ENCODE measurements at regions not wholly inside any gene's neighbourhood (a gene's known extent, or its start where the extent isn't known, plus 50 kb on each side); places are given as distances from the start of the nearest gene placed in this dataset.
"Not testable (repeated sequence)": the region's sequence is repeated elsewhere in the genome, so short reads cannot be mapped to it uniquely, and the experiment has no call there.

DNA sequence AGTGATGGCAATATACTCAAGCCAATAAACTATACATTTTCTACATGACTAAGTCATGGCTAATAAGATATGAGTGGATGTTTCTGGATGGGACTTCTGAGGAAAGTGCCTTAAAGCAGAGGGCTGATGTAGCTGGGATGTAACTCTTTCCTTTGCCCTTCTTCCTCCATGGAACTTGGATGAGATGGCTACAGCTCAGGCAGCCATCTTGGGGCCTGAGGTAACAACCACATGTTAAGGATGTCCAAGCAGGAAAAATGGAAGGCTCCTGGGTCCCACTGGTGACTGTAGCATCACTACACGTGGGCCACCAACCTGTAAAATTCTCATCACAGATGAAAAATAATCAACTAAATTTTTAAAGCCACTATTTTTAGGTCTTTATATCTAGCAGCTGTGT lies 54.4 kb upstream of the GRIP1 start:
- no peak for DNase-seq

GRCh38 chr12:66733839-66734238 lies 55.0 kb upstream of the GRIP1 start:
- DNase-seq = no peak

GRCh38 chr12:66735275-66735674 lies 56.4 kb upstream of the GRIP1 start:
- no peak for DNase-seq

DNA sequence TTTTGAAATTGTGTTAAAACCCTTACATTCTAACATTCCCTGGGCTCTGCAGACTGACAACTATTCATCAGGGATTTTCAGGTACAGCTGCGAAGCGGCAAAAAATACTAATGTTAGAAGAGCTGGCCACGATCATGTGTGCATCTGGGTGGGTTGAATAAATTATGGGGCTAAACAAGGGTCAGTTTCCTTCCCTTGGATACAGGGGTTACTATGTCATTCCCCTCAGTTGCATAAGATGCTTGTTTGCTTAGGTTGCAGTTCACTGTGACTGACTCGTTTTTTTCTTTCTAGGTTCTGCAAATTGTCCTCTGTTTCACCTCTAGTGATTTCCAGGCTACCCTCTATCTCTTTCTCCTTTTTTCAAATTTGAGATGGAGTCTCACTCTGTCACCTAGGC lies 58.1 kb upstream of the GRIP1 start:
- no peak for DNase-seq

DNA sequence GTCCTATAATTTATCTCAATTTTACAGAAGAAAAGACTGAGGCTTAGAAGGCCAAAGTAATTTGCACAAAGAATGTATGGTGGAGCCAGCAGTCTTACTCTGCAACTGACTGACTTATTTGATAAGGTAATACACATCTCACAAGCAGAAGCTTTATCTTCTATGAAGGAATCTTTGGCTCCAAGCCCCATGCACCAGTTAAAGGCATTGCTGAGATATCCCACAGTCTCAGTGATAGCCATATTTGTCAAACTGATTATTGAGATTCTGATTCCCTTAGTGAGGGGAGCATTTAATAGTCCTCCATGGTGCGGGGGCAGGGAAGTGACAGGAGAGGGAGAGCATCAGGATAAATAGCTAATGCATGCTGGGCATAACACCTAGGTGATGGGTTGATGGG lies 60.4 kb upstream of the GRIP1 start:
- DNase-seq = no peak

DNA sequence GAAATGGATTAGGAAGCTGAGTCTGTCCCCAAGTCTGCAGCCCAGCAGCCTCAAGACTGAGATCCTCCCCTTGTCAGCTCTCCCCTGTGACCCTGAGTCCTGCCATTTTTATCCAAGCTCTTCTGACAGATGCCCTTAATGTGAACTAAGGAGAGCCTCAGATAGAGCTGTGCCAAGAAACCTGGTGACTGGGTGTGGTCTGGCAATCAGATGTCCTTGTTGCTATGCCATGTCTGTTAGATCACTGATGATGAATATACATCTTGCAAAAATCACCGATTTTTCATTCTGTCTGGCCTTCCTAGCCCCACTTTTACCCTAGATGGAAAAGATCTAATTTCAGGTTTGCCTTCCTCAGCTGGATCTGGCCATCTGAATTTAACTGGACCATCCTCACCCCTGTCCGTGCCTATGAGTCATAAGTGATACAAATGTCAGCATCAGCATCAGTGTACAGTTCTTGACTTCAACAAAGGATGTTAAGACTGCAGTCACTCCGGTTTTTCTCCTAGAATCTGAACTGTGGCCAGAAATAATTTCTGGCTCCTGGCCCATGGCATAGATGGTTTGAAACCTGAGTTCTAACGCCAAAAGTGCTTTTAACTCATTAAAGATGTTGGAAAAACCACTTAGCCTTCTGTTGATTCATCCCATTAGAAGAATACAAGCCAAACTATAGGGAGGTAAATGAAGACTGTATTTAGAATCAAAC lies 61.2 kb upstream of the GRIP1 start:
- DNase-seq = no peak

DNA sequence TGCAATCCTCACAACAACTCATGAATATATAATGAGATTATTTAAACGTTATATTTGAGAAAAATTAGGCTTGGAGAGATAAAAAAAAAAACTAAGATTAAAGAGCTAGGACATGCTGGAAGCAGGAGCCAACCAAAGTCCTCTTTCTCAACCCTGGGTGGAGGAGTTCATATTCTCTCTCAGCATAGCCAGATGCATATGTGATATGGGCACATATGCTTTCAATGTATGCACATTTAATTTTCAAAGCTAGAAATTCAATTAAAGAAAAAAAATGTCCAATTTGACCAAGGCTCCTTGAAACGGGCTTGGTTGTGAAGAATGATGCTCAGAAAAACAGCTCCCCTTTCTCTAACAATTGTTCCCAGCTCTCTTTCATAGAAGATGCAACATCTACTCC lies 61.9 kb upstream of the GRIP1 start:
- DNase-seq = no peak

DNA sequence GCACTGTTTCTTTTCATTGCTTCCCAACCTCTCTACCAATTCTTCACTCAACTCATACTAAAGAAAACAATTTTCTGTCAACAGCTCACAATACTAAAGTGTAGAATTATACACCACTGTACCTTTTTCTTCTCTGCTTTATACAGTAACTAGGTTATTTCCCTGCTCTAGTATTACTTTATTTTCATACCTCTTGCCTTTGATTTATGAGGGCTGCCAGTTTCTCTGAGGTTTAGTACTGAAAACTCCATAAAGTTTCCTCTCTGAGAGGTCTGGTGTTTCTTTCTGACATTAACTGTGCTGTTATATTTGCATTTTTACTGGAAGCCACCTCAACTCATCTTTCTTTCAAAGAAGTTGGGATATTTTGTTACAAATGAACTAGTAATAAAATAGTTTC lies 63.0 kb upstream of the GRIP1 start:
- no peak for DNase-seq

DNA sequence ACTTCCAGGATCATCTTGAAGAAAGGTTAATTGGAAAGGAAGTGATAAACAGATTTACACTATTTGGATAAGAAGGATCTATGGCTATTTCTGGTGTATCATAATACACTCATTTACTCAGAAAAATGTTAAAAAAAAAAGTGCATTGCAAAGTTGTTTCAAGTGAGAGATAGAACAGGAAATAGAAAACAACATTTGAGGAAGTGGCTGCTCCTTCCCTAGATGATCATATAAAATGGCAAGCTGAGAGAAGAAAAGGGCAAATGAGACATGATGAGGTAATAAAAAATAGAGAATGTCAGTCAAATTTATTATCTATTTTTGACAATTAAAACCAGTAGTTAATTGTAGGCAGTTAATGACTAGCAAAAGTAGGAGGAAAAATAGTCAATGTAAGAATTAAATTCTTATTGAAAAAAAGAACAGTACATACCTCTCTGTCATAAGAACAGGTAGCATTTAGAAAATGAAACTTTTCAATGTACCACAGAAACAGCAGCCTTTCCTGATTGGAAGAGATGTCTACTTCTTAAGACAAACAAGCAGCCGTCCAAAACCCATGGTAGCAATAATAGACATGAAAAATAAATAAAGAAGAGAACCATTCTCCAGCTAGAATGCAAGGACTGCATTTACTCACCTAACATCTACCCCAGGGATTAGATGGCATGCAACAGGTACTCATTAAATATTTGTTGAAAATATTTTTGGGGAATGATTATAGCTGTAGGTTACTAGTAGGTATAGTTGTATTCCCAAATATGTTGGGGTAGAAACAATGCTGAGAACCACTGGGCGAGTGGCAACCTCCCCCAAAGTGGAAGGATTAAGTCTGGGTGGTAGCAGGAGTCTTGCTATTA lies 63.9 kb upstream of the GRIP1 start:
- DNase-seq = no peak

DNA sequence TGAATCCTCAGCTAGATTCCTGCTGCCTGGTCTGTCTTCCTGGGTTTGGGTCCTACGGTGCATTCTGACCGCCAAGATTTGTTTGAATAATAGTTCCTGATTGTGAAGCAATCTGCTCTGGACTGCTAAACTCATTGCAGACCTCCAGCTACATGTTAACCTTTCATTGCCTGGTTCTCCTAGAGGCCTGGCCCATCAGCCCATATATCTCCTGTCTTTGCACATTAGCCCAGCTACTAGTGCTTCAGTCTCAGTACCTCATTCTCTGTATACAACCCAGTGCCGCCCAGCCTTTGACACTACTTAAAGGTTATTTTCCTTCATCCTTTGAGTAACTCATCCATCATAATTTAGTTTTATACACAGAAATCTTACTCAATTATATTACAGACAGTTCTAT lies 65.6 kb upstream of the GRIP1 start:
- DNase-seq = no peak

- no peak for DNase-seq
These were observed 66.1 kb upstream of the GRIP1 start for GRCh38 chr12:66744956-66745383.

DNA sequence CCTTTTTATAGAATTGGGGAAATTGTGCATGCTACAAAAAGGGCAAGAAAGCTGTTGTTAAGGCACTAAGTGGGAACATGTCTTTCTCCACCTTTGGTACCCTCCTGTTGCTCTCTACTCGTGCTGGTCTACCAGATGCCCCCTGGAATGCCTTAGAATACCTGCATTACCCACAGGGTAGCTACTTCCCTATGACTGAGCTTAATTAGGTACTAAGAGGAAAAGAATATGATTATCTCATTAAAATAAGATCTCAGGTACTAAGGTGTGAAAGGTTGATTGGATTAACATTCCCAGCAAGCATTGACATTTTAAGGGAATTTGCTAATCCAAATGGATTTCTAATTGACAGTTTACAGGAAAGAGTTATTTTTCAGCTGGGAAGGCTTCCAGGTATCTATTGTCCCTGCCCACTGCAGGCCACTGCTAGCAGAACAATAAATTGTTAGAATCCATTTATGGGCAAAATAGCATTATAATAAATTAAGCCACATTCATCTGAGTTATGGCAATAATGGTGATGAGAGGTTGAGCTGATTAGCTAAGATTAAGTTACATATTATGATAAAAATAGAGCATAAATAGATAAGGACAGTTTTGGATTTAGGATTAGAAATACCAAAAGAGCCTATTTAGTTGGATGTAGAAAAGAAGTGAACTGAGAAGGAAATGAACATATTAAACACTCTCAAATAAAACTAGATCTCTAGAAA lies 67.8 kb upstream of the GRIP1 start:
- no peak for DNase-seq

GRCh38 chr12:66751432-66752113 lies 72.7 kb upstream of the GRIP1 start:
- no peak for DNase-seq

DNA sequence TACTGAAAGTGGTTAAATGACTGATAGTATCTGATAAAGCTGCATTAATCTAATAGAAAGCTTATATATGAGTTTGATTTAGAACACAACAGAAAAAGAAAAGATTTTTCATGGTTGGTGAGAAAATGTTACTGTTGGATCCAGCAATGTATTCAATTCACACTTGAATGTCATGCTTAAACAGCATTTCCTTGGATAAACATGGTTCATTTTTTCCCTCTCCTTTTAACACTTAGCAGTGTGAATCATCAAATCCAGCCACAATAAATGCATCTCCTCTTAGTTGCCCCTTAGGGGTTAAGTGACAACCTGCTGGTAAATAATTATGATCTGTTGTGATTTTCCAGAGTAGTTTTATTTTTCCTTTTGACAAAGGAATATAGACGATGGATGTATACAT lies 74.9 kb upstream of the GRIP1 start:
- DNase-seq = no peak

GRCh38 chr12:66755727-66756395 lies 77.0 kb upstream of the GRIP1 start:
- DNase-seq = no peak

DNA sequence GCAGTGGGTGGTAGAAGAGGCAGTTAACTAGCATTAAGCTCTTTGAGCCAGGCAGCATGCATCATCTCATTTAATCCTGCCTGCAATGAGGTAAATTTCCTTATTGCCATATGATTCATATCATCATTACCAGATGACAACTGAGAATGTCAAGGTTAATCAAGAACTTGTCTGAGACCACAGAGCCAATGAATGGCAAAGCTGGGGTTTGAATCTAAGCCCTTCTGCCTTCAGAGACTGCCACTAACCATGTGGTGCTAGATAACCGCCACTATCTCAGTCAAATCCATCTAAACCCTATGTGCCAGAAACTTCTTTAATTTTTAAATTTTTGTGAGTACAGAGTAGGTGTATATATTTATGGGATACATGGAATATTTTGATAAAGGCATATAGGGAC lies 77.8 kb upstream of the GRIP1 start:
- DNase-seq = no peak

DNA sequence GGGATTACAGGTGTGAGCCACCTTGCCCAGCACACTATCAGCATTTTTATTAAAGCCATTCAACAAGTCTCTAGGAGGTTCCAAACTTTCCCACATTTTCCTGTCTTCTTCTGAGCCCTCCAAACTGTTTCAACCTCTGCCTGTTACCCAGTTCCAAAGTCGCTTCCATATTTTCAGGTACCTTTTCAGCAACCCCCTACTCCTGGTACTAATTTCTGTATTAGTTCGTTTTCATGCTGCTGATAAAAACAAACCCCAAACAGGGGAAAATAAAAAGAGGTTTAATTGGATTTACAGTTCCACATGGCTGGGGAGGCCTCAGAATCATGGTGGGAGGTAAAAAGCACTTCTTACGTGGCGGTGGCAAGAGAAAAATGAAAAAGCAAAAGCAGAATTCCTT lies 81.2 kb upstream of the GRIP1 start:
- DNase-seq = not testable (repeated sequence)

- DNase-seq = no peak
These were observed 84.6 kb upstream of the GRIP1 start for GRCh38 chr12:66763467-66763866.

DNA sequence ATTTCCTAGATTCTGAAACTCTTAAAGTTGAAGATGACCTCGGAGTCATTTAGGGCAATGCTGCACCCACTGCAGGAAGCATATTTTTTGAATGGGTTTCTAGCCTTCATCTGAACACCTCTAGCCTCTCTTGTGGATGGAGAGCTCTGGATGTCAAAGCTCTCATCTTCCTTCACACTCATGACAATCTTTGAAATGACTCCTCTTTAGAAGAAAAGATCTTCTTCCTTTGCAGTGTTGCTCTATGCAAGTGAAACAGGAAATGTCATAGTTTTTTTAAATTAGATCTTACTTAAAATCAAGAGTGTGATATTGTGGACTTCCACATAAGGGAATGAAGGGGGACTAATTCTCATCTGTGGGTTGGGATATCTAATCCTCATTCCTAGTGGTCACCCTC lies 86.3 kb upstream of the GRIP1 start:
- no peak for DNase-seq

DNA sequence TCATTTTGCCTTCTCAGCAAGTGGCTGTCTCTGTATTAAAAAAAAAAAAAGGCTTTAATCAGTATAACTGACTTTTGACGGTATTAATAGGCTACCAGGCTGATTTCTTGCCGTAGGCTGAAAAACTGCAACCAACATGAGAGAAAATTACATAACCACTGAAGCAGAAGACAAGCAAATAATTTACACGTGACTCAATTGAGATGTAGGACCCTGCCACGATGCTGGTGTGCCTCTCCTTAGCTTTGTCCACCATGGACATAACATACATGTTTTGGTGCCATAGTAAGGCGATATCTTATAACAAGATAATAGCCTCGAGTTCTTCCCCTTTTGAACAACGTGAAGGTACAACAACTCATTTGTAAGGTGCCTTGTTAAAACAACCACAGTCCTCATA lies 88.7 kb upstream of the GRIP1 start:
- DNase-seq = no peak

DNA sequence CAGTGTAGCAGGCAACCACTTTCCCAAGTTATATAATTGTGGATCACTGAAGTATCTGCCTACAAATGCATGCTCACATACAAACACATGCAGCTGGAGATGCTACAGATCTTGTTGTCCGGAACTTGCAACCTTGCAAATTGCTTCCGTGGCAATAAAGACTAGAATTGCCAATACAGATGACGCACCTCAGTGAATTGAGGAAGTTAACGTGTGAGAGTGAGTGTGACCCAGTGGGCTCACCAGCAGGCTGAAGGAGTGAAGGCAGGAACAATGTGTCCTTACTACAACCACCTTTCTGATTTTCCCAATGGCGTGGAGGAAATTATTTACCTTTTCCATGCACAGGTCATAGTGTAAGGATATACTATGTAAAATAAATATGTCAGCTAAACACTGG lies 89.4 kb upstream of the GRIP1 start:
- DNase-seq = no peak

DNA sequence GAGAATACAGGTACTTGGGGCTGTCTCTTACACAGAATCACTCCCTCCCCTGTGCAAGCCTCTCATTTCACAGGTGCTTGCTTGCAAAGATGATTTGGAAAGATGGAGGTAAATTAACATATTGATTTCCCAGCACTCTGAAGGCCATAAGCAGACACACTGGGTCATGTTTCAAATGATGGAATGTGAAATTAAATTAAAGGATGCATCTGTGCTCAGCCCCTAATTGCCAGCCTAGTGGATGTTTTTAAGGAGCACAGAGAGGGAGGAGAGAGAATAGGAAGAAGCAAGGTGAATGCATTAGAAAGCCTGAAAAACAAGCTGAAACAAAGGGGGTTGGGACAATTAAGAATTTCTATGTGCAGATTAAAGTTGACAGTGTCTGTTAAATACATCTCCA lies 96.1 kb upstream of the GRIP1 start:
- no peak for DNase-seq

GRCh38 chr12:66775871-66776270 lies 97.0 kb upstream of the GRIP1 start:
- DNase-seq = no peak

All from activated CD4-positive, alpha-beta T cell treated with anti-CD3 and anti-CD28 coated beads for 4 hours (primary cell).